Neuronal stem cell (in vitro differentiated cells): ENCODE measurements at regions not wholly inside any gene's neighbourhood (a gene's known extent, or its start where the extent isn't known, plus 50 kb on each side); places are given as distances from the start of the nearest gene placed in this dataset.
"Not testable (repeated sequence)": the region's sequence is repeated elsewhere in the genome, so short reads cannot be mapped to it uniquely, and the experiment has no call there.

Source experiments
- DNase-seq: peaks from one replicate; pipeline ENCODE4 v3.0.0-alpha.2; 2013; ENCODE audit warnings: low spot score
- H2AFZ ChIP-seq: one replicate; pipeline ENCODE4 v1.6.1; 2013; ENCODE audit warnings: mild to moderate bottlenecking, low read length, inconsistent platforms
- H2AK5ac ChIP-seq: 2 replicates; pipeline ENCODE4 v1.6.1; 2013; ENCODE audit warnings: low read depth, mild to moderate bottlenecking, inconsistent platforms, low read length, moderate library complexity, mixed read lengths
- H2BK120ac ChIP-seq: 2 replicates; pipeline ENCODE4 v1.6.1; 2013; ENCODE audit warnings: low read depth, mild to moderate bottlenecking, inconsistent platforms, low read length, moderate library complexity, mixed read lengths
- H2BK12ac ChIP-seq: one replicate; pipeline ENCODE4 v1.6.1; 2013; ENCODE audit warnings: low read length, inconsistent platforms
- H2BK15ac ChIP-seq: 2 replicates; pipeline ENCODE4 v1.6.1; 2013; ENCODE audit warnings: mild to moderate bottlenecking, low read length, inconsistent platforms, mixed read lengths
- H2BK5ac ChIP-seq: one replicate; pipeline ENCODE4 v1.6.1; 2013; ENCODE audit warnings: inconsistent platforms, mild to moderate bottlenecking, low read length, moderate library complexity
- H3K14ac ChIP-seq: one replicate; pipeline ENCODE4 v1.6.1; 2013; ENCODE audit warnings: low read length, inconsistent platforms
- H3K18ac ChIP-seq: 2 replicates; pipeline ENCODE4 v1.6.1; 2013; ENCODE audit warnings: low read length, inconsistent platforms
- H3K23ac ChIP-seq: 2 replicates; pipeline ENCODE4 v1.6.1; 2013; ENCODE audit warnings: low read depth, mild to moderate bottlenecking, mixed read lengths, low read length, inconsistent platforms; ENCODE audit not compliant: poor library complexity
- H3K27ac ChIP-seq: replicated peaks from 3 replicates; pipeline ENCODE4 v1.5.1; 2013; ENCODE audit warnings: low read length, inconsistent platforms
- H3K27me3 ChIP-seq, 3 experiments: 2 replicates each; pipeline ENCODE4 v1.6.1; 2013; ENCODE audit warnings: low read length in 3 of 3, mild to moderate bottlenecking in 2 of 3, inconsistent platforms in 1 of 3, low read depth in 1 of 3, mixed read lengths in 1 of 3, moderate library complexity in 1 of 3; ENCODE audit not compliant: control insufficient read depth in 3 of 3, insufficient read depth in 3 of 3
- H3K36me3 ChIP-seq, 2 donors: replicated peaks in 1 of 2; 2 replicates each; pipeline ENCODE4 v1.6.1; 2013; ENCODE audit warnings: low read length in 2 of 2; ENCODE audit not compliant: control insufficient read depth in 2 of 2, insufficient read depth in 2 of 2
- H3K4ac ChIP-seq: 2 replicates; pipeline ENCODE4 v1.6.1; 2013; ENCODE audit warnings: inconsistent platforms, mild to moderate bottlenecking, low read length, moderate library complexity
- H3K4me1 ChIP-seq, 2 donors: 1 replicate in 1 of 2; 2 replicates in 1 of 2; pipeline ENCODE4 v1.6.1; 2013; ENCODE audit warnings: low read length in 2 of 2, low read depth in 1 of 2; ENCODE audit not compliant: control insufficient read depth in 2 of 2, insufficient read depth in 1 of 2
- H3K4me2 ChIP-seq: one replicate; pipeline ENCODE4 v1.6.1; 2013; ENCODE audit warnings: mild to moderate bottlenecking, low read length, inconsistent platforms; ENCODE audit not compliant: insufficient read depth, poor library complexity, severe bottlenecking
- H3K4me3 ChIP-seq, 2 donors: 2 replicates each; pipeline ENCODE4 v1.5.1; 2013; ENCODE audit warnings: low read length in 2 of 2, mild to moderate bottlenecking in 2 of 2, inconsistent platforms in 1 of 2, moderate library complexity in 1 of 2
- H3K79me1 ChIP-seq: one replicate; pipeline ENCODE4 v1.6.1; 2013; ENCODE audit warnings: low read depth, mild to moderate bottlenecking, inconsistent platforms, low read length, moderate library complexity
- H3K9ac ChIP-seq: one replicate; pipeline ENCODE4 v1.6.1; 2013; ENCODE audit warnings: mild to moderate bottlenecking, low read depth, low read length, inconsistent platforms; ENCODE audit not compliant: poor library complexity
- H3K9me3 ChIP-seq, 2 donors: replicated peaks in 1 of 2; 2 replicates each; pipeline versions ENCODE3 to v1.6.1; 2013; ENCODE audit warnings: low read length in 2 of 2, mild to moderate bottlenecking in 2 of 2, inconsistent platforms in 1 of 2, low read depth in 1 of 2, mixed read lengths in 1 of 2, moderate library complexity in 1 of 2; ENCODE audit not compliant: control insufficient read depth in 2 of 2, insufficient read depth in 1 of 2
- H4K8ac ChIP-seq: one replicate; pipeline ENCODE4 v1.6.1; 2013; ENCODE audit warnings: low read depth, mild to moderate bottlenecking, inconsistent platforms, low read length, moderate library complexity
- H4K91ac ChIP-seq: one replicate; pipeline ENCODE4 v1.6.1; 2013; ENCODE audit warnings: low read length, low read depth, mild to moderate bottlenecking, inconsistent platforms; ENCODE audit not compliant: poor library complexity
- WGBS, 2 donors: extraction: QIAGEN DNeasy Blood & Tissue Kit; methylation state at CpG; one replicate each; pipeline ENCODE4 v1.1.7; 2013; ENCODE audit warnings: missing lambda C conversion rate in 2 of 2, mixed read lengths in 1 of 2; ENCODE audit not compliant: insufficient read length in 2 of 2, insufficient replicate concordance in 1 of 2; ENCODE audit errors: extremely low coverage in 2 of 2; 5-methylcytosine and 5-hydroxymethylcytosine counted together

DNA sequence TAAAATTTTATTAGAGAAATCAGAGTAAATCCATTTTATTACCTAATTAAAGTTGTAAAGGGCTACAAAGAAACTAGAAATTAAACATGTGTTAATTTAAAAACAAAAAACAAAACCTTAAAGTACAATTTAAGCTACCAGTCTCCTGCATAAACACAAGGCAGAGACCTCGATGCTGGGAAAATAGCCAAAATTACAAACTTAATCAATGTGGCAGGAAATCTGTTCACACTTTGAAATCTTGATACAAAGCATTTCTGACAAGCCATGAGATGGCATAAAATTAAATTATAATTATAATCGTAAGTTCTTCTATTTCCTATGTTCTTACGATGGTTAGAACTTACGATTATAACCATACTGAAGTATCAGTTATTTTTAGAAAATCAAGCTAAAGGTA, 158.0 kb upstream of the FREM1 start:
- H3K36me3 ChIP-seq: no peaks in the 10 kb centered on the region
- no peak overlapping the region for H3K27ac ChIP-seq
- H4K8ac ChIP-seq: no peak overlapping the region
- peaks cover 0 to 2% of the 10 kb centered on the region in 2 donors for H3K4me1 ChIP-seq
- no peak overlapping the region for H3K4me3 ChIP-seq
- H2AK5ac ChIP-seq: no peak overlapping the region
- H3K4me2 ChIP-seq: no peak overlapping the region
- DNase-seq: no peak
- H3K9me3 ChIP-seq: no peaks in the 10 kb centered on the region
- H3K18ac ChIP-seq: no peak overlapping the region
- H3K23ac ChIP-seq: no peak overlapping the region
- H2BK15ac ChIP-seq: no peak overlapping the region
- no peak overlapping the region for H2BK120ac ChIP-seq
- no peaks in the 10 kb centered on the region for H3K27me3 ChIP-seq
- no CpG with 5 or more reads among the region's 4 CpGs for WGBS, 2 donors
- H2AFZ ChIP-seq: no peak overlapping the region
- no peak overlapping the region for H4K91ac ChIP-seq
- H2BK12ac ChIP-seq: no peak overlapping the region
- no peak overlapping the region for H3K14ac ChIP-seq
- no peak overlapping the region for H3K9ac ChIP-seq
- no peak overlapping the region for H3K4ac ChIP-seq
- no peaks in the 10 kb centered on the region for H3K79me1 ChIP-seq
- no peak overlapping the region for H2BK5ac ChIP-seq

DNA sequence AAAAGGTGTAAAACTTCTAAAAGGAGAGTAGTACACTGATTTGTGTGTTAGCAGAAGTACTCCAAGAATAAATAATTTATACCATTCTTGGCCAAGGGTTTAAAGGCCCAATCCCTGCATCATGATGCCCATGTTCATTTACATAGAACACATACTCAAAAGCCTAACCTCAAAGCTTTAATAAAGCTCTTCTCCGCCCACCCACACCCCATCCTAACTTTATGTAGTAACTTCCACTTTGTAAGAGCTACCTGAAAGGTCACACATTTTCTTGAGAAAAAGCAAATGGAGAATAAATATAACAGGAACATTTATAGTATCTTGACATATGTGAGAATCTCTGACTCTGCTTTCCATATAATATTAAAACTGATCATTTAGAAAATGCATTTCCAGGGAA, 148.8 kb upstream of the FREM1 start:
- H3K4ac ChIP-seq: no peak overlapping the region
- H3K4me2 ChIP-seq: no peak overlapping the region
- no peak overlapping the region for H3K18ac ChIP-seq
- no peak overlapping the region for H2AK5ac ChIP-seq
- H2BK120ac ChIP-seq: no peak overlapping the region
- H3K9me3 ChIP-seq: no peaks in the 10 kb centered on the region
- no peaks in the 10 kb centered on the region for H3K36me3 ChIP-seq
- no peak overlapping the region for H2BK5ac ChIP-seq
- H4K91ac ChIP-seq: no peak overlapping the region
- H3K79me1 ChIP-seq: no peaks in the 10 kb centered on the region
- no peak overlapping the region for H2BK12ac ChIP-seq
- H3K23ac ChIP-seq: no peak overlapping the region
- no peak for DNase-seq
- no peak overlapping the region for H2AFZ ChIP-seq
- no peak overlapping the region for H4K8ac ChIP-seq
- H3K9ac ChIP-seq: no peak overlapping the region
- no peak overlapping the region for H3K4me3 ChIP-seq
- no peaks in the 10 kb centered on the region for H3K27me3 ChIP-seq
- H3K4me1 ChIP-seq: no peaks in the 10 kb centered on the region
- no peak overlapping the region for H2BK15ac ChIP-seq
- no peak overlapping the region for H3K14ac ChIP-seq
- WGBS, 2 donors: no CpG with 5 or more reads among the region's 1 CpG
- no peak overlapping the region for H3K27ac ChIP-seq

DNA sequence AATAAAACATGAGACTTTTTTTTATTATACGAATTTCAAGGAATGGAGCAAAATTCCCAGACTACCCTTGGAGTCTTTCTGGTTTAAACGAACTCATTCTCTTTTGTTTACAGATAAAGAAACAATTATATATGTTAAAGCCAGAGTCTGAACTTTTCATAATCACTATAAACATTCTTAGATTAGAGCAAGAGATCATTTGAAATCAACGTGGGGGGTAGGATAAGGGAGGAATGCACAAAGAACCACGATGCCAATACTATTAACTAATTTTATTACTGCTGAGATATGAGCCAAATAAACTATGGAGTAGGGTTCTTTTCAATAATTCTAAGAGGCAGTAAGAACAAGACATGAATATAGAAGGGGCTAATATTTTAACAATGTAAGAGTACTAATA, 148.0 kb upstream of the FREM1 start:
- Histone ChIP-seq H3K4me2 (no peak overlapping the region), H3K4ac (no peak overlapping the region), H3K27ac (no peak overlapping the region), H3K4me3 (no peak overlapping the region), H3K4me1 (no peaks in the 10 kb centered on the region), H3K9ac (no peak overlapping the region), H3K27me3 (no peaks in the 10 kb centered on the region), H4K91ac (no peak overlapping the region), H2AFZ (no peak overlapping the region), H2BK12ac (no peak overlapping the region), H2AK5ac (no peak overlapping the region), H3K14ac (no peak overlapping the region), H3K79me1 (no peaks in the 10 kb centered on the region), H2BK5ac (no peak overlapping the region), H3K9me3 (no peaks in the 10 kb centered on the region), H2BK15ac (no peak overlapping the region), H3K23ac (no peak overlapping the region), H2BK120ac (no peak overlapping the region), H4K8ac (no peak overlapping the region), H3K18ac (no peak overlapping the region), H3K36me3 (no peaks in the 10 kb centered on the region)
- DNase-seq: no peak
- WGBS, 2 donors: no CpG with 5 or more reads among the region's 4 CpGs

DNA sequence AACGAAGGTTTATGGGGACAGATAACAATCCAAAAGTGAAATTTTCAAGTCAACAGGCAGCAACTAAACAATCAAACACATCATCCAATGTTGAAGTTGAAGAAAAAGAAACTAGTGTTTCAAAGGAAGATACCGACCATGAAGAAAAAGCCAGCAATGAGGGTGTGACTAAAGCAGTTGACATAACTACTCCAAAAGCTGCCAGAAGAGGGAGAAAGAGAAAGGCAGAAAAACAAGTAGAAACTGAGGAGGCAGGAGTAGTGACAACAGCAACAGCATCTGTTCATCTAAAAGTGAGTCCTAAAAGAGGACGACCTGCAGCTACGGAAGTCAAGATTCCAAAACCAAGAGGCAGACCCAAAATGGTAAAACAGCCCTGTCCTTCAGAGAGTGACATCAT, 145.1 kb upstream of the FREM1 start:
- DNase-seq, H3K23ac ChIP-seq: not testable (repeated sequence)

More for the DNA sequence above, 145.1 kb upstream of the FREM1 start:
- no CpG with 5 or more reads among the region's 4 CpGs for WGBS, 2 donors
- not testable (repeated sequence) for H3K18ac ChIP-seq, H3K79me1 ChIP-seq, H4K91ac ChIP-seq, H3K9ac ChIP-seq, H2AK5ac ChIP-seq, H3K27ac ChIP-seq, H3K4me3 ChIP-seq, H3K4me2 ChIP-seq, H2BK15ac ChIP-seq, H2BK120ac ChIP-seq, H3K36me3 ChIP-seq, H3K27me3 ChIP-seq, H3K14ac ChIP-seq, H3K4me1 ChIP-seq, H3K4ac ChIP-seq, H2BK12ac ChIP-seq, H2BK5ac ChIP-seq, H3K9me3 ChIP-seq, H4K8ac ChIP-seq
- peak overlapping the region; percentile 41 for H2AFZ ChIP-seq
